GM03348 (cell line): ENCODE measurements at regions not wholly inside any gene's neighbourhood (a gene's known extent, or its start where the extent isn't known, plus 50 kb on each side); places are given as distances from the start of the nearest gene placed in this dataset.

Experiments used
- DNase-seq: peaks from one replicate; pipeline ENCODE4 v3.0.0; 2012; ENCODE audit warnings: low spot score

DNA sequence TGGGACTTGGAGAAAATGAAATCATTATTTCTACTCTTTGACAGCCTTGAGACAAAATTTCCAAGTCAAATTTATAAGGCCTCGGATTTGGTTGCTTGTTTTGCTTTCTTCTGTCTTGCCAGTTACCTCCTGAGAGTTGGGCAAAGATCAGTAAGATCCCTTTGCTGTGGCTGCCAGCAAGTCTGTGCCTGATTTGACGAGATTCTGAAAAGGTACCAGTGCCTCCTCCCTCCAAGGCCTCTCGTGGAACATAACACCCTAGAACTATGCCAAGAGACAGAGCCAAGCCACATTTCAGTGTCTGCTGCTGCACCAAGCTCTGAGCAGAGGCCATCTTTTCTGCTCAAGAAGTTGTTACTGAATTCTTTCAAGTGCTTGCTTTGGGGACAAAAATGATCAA lies 61.0 kb downstream of the GTPBP8 start:
- DNase-seq: no peak

DNA sequence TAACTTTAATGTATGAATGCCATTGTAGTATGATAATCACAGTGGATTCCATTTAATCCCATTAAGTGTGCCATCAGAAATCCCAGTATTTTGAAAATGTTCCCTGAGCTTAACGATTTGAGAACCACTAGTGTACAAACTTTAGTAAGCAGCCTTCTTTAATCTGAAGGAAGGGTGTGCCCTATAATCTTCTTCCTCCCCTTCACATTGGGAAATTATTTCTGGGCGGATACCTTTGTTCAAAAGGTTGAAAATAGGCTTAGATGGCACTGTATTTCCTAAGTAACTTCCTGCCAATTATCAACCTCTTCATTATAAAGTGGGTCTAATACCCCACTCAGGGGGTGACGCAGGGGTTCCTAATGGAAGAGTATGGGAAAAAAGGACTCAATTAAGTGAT lies 62.4 kb downstream of the GTPBP8 start:
- DNase-seq: no peak

DNA sequence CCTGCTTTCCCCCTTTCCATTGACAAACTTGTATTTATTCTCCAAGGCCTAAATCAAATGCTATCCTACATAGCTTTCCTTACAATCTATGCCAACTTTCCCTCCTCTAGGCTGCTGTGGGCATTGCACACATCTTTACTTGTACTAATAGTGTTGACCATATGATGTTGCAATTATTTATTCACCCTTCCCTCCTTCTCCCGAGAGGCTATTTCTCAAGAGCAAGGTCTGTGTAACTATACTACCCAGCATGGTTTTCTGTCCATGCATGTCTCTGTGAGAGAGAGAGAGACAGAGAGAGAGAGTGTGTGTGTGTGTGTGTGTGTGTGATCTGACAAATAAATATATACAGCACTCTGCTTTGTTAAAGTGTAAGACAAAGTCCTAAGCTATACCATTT lies 63.8 kb downstream of the GTPBP8 start:
- peak; percentile 58 for DNase-seq

DNA sequence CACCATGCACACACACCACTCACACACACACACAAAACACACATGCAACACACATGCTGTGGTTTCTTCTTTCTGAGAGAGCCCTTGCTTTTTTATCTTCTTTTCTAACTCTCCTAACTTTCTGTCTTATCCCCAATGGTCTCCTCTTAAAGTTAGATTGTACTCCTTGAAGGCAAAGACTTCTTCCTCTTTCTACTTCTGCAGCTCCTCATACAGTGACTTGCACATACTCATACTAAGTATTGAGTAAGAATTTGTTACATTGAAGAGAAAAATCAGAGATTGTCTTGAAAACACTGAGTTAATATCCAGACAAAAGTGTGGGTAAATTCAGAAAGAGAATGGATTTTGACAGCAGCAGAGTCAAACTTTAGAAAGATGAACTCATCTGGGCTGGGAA lies 64.4 kb downstream of the GTPBP8 start:
- DNase-seq: no peak

DNA sequence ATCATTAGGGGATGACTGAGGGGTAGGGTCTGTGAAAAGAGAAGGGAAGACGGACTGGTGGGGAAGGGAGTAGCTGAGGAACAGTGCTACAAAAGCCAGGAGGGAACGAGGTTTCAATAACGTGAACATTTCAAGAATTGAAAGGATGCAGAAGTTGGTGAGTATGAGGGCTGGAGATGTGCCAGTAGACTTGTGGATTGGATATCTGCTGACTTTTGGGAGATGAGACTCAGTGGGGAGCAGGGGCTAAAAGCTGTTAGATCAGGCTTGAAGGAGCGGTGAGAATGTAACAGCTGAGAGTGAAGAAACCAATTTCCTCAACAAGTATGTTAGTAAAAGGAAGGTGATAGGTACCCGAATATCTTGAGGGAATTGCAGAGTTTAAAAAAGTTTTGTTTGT lies 65.2 kb downstream of the GTPBP8 start:
- DNase-seq: no peak

DNA sequence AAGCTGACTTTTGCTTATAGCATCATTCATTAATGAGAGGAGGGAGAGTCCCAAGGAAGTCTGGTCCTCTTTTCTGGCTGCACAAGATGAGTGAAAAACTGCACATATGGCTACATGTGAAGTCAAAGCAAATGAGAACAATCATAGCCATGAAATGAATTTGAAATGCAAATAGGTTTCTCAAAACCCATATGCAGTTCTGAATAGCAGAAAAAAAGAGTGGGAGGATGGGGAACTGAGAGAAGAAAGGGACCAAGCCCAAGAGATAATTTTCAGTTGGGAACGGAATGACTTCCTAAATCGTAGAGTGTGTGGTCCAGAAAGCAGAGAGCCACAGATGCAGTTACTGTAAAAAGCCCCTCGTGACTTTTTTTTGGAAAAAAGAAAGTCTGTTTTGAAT lies 66.3 kb downstream of the GTPBP8 start:
- DNase-seq: no peak

DNA sequence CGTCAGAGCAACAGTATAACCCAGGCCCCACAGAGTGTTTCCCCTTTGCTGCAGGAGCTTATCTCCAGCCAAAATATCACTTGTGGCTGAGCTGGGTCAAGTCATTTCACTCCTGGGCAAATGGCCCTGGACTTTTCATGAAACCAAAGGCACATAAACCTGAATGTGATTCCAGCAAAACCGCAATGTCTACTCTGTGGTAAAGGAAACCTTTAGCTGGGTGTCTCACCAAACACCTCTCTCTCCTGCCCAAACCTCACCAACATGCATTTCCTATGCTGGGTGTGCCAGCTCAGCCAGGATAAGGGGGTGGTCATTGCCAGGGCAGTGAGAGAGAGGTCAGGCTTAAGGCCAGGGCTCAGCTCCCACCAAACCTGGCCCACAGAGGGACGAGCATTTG lies 67.4 kb downstream of the GTPBP8 start:
- DNase-seq: no peak

DNA sequence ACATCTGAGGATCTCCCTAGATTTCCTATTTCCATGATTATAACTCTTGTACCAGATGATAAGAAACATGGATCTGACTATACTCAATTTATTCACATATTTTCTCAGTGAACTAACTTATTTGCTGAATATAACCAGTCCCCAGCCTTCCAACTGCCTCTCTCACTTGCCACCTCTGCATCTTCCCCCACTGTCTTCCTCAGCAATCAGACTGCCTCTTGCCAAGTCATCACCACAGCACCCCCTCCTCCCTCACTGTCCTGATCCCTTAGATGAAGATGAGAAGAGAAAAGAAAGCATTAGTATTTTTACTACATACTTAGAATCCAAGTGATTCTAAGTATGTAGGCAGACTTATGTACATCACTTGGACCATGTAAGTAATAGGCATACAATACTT lies 71.9 kb downstream of the GTPBP8 start:
- DNase-seq: no peak

DNA sequence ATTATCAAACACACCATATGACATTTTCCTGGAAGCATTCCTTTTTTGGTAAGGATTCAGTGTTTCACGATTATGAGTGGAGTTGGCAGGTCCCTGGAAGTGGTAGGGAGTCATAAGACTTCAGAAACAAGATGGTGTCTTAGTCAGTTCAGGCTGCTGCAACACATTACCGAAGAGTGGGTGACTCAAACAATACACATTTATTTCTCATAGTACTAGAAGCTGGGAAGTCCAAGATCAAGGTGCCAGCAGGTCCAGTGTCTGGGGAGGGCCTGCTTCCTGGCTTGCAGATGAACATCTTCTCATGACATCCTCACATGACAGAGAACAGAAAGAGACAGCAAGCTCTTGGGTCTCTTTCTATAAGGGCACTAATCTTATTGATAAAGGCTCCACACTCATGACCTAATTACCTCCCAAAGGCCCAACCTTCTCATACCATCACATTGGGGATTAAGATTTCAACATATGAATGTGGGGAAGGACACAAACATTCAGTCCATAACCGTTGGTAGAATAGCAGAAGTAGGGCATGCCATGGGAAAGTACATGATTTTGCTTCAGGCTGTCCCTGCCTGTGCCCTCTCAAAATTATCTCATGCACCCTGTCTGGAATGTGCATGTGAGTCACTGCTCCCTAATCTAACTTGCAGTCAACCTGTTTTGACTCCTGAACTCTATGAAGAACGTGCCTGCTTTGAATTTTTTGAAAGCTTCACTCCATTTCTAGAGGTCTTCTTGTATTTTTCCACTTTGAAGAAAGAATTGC lies 72.5 kb downstream of the GTPBP8 start:
- DNase-seq: no peak

DNA sequence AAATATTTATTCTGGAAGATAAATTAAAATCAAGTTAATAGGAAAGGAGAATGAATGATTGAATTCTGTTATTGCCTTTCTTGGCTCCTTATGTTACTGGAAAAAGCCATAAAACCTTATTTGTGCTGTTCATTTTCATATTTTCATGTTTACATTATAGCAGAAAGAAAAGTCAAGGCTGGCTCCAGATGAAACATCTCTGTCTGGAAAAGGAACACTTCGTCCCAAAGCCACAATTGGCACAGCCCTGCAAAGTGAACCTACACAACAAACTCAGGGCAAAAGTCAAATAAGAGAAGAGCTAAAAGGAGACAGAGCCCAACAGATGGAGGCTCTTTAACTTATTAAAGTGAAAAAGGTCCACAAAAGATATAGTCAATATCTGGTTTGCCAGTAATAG lies 73.4 kb downstream of the GTPBP8 start:
- DNase-seq: no peak

DNA sequence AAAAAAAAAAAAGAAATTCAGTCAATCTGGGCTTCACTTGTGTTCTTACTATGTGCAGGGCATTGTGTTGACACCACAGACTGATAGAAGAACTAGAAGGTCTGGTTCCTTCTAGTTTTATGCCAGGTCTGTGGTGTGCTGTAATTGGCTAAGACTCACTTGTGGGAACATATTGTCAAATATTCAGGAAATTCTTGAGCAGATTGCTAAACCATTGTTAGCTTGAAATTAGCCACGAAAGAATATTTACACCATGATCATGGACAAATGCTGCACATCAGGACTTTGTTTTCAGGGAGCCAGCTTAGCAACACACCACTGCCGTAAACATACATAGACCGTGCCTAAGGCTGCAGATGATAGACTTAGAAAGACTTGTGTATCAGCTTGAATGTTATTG lies 74.6 kb downstream of the GTPBP8 start:
- DNase-seq: no peak

DNA sequence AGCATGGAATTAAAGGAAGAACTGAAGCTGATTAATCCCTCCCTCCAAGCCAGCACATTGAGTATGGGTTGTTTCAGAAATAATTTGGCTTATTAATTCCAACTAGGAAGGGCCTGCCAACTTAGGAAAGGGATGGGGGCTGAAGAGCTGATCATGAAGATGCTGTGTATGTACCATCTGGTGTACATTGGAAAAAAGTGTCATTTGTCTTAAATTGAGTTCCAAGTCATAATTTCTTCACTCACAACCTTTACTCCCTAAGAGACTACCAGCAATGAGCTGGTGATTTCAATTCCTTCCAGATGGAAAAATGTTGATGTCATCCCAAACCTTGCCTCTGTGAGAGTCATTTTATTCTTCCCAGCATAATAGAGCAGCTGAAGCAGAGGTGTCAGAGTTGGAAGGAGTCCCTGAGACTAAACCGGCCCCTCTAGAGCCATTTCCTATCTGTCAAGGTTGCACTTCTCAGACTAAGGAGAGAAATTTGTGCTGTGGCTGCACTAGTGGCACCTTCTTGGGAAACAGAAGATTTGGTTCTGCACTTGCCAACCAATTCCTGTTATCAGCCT lies 79.4 kb downstream of the GTPBP8 start:
- peak; percentile 34 for DNase-seq

DNA sequence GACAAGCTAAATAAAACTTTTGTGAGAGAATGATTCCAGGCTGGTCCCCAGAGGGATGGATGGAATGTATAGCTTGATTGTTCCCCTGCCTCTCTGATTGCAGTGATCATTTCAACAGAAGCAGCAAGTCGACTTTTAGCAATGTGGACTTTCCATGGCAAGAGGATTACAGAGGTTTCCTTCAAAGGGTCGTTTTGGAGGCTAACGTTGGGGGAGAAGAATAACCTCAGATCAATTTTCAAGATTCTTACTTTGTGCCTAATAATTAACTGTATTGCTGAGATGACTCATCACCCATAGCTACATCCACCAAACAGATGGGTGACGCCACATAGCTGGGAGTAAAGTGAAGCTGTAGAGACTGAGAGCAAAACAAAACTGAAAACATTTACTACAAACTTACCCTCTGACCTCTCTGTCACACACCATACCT lies 79.9 kb downstream of the GTPBP8 start:
- DNase-seq: peak; percentile 23

DNA sequence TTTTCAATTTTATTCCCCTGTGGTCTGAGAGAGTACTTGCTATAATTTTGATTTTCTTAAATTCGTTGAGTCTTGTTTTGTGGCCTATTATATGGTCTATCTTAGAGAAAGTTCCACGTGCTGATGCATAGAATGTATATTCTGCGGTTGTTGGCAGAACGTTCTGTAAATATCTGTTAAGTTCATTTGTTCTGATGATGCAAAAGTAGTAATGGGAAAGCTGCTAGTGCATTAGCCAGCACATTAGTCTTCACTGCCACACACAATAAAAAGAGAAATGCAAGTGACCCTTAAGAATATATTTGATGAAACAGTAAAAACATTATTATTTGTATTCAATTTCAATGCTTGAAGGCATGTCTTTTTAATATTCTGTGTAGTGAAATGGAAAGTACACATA lies 84.8 kb downstream of the GTPBP8 start:
- DNase-seq: no peak

DNA sequence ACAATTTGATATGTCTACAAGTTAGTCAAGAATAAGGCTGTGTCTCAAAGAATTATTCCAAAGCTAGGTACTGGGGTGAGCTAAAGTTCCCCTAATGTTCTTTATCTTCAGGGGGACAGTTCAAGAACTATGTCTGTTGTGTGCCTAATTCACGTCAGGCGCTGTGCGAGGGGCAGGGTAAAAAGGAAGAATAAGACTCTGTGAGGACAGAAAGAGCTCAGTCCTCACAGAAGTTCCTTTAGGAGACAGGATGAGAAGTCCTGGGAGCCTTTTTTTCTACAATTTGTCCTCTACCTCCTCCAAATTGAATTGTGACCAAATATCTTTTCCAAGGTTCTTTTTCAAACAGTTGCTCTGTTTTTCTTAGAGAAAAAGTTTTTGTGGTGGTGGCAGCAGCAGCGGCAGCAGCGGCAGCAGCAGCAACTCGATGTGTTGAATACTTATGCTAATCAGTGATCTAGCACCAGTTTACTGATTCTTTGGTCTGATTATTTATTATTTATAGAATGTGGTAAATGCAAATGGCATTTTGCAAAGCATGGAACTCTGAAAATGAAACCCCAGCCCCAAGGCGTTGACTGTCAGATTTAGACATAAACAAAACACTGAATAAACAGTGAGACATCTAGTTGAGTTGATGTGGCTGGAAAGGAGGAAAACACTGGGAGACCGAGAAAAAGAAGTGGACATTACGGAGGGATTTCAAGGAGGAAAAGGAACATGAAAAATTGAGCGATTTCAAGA lies 88.6 kb downstream of the GTPBP8 start:
- DNase-seq: no peak

DNA sequence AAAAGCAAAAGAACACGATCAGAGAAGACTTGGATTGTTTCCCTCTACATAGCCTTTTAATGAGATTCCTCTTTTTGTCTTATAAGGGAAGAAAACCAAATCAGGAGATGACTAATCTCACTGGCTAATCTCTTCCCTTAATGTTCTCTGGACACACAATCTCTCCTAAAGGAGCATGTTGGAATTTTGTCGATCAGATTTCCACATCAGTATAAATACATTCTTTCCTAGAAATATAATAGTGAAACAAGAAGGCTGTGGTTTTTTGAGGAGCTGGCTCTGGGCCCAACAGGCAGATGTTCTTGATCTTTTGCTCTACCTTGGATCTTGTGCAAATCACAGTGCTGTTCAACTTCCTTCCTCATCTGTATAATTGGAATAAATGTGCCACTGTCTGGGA lies 94.0 kb downstream of the GTPBP8 start:
- DNase-seq: peak; percentile 68

DNA sequence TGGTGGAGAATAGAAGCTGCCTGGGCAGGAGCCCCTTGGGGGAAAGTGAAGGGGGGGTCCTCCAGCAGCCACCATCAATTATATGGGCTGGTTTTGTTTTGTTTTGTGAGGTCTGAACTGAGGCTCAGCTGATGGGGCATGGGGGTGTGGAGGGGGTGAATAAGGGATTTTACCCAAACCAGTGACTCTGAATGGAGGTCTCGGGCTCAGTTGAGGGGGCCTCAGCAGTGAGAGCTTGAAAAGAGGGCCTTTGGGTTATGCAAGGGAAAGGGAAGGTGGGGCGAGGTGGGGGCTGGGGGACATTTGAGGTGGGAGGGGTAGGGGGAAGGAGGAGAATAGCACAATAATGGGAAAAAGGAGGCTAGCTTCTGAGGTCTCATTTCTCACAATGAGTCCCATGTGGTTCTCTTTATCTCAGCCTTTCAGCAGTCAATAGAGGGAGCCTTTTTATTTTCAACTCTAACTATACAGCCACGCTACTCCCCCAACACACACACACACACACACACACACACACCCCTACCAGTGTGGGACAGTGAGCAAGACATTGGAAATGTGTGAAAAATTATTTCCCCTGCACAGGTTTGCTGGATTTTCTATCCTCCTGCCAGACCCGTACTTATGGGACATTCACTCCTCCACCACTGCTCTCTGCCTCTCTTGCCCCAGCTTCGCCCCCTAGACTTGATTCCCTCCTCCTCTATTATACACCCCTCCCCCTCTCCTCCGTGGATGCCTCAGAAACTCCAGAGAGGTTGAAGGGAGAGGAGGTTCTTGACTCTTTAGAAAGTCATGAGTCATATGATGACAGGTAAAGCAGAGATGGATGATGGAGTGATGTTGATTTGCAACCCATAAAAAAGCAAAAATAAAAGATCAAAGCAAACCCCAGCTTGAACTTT lies 96.0 kb downstream of the GTPBP8 start:
- no peak for DNase-seq

DNA sequence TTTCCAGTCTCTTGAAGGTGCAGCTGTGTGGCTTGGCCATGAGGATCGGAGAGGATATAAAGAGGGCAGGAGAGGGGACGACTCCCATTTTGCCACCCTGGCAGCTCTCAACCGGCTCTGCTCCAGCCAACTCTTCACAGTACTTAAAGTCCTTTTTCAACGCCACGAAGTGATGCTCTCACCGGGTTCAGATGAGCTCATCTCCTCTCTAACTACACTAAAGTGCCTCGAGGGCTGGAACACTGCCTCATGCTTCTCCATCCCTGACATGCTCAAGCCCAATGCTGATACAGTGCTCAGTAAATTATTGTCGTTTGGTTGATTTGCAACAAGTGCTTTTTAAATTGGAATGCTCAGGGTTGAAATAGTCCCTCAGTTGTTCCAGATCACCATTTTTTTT lies 97.8 kb downstream of the GTPBP8 start:
- no peak for DNase-seq

DNA sequence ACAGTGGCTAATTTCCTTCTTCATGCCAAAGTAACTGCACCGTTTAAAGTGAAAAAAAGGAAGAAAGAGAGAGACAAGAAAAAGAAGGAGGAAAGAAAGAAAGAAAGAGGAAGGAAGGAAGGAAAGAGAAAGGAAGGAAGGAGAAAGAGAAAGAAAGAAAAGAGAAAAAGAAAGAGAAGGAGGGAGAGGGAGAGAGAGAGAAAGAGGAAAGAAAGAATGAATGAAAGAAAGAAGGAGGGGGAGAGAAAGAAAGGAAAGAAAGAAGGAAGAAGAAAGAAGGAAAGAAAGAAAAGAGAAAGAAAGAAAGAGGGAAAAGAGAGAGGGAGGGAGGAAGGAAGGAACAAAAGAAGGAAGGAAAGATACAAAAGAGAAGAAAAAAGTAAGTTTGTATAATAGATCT lies 100.6 kb downstream of the GTPBP8 start:
- no peak for DNase-seq

DNA sequence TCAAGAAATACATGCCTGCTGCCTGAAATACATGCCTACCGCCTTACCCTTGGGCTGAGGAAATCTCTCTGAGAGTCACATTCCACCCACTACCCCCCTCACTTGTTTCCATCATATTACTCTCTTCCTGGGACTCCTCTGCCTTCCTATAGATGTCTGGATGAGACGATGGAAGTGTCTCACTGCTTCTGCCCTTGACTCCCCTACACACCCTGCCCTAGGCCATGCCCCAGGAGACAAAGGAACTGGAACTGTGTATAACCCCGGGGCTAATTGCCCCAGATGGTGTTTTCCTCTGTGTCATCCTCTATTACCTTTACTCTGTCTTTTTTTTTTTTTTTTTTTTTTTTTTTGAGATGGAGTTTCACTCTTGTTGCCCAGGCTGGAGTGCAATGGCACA lies 102.0 kb downstream of the GTPBP8 start:
- no peak for DNase-seq

DNA sequence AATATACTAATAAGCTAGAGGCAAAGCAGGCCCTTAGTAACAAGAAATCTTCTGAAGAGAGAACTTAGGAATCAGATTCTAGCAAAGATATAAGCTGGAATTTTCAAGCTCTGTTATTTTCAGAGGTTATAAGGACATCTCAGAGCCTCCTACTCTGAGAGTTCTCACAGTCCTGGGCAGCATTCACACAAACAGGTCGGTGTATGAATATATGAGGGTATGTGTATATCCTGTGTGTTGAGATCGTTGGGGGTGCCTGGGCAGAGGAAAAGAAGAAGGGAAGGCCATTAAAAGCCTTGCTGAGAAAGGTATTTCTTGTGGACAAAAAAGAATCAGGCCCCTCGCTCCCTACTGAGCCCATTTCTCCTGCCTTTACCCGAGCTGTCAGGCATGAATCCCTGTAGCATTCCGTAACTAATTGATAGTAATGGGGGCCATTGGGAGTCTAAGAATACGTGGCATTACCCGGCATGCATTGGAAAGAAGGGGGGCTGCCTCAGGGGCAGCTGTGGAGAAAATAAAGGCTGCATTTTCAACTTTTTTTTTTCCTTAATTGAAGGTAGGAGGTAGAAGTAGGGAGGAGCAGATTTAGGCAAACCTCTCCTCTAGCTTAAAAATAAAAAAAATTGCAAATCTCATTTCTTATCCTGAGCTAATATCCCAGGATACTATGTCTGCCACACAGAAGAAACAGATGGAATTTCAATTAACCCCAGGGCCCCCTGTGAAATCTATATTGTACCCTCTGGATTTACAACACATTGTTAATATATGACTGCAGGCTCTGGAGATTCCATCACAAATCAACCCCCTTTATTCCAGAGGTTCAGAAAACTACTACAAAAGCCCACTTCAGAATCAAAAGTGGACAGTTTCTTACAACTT lies 103.8 kb downstream of the GTPBP8 start:
- DNase-seq: no peak
